ENCODE measurements at regions not wholly inside any gene's neighbourhood (a gene's known extent, or its start where the extent isn't known, plus 50 kb on each side); places are given as distances from the start of the nearest gene placed in this dataset.

DNA sequence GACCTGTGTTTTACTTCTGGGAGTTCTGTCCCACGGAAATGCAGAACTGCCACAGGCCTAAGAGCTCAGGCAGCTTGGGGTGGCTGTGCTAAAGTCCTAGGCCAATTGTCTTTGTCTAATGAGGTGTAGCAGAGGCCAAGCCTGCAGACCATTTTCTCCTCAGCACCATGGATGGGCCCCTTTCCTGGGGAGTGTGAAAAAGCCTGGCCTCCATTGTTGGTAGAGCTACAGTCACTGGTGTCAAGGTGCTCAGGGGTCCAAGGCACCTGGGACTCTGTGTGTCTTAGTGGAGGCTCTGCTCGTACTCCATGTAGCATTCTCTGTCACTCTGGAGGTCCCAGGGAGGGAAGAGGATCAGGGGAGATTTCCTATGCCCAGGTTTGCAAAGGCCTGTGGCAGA lies 329.6 kb downstream of the SLITRK5 start:
- H3K27me3 ChIP-seq (ENCODE audit: low read depth), result no peaks in the 10 kb centered on the region
- H3K4me1 ChIP-seq, result no peaks in the 10 kb centered on the region
- intact Hi-C loops (cut with micrococcal nuclease), result no loop called here
- H3K36me3 ChIP-seq, result no peaks in the 10 kb centered on the region
- H3K9me3 ChIP-seq (replicated peaks), result no peaks in the 10 kb centered on the region
- TF ChIP-seq, protein P1, sequence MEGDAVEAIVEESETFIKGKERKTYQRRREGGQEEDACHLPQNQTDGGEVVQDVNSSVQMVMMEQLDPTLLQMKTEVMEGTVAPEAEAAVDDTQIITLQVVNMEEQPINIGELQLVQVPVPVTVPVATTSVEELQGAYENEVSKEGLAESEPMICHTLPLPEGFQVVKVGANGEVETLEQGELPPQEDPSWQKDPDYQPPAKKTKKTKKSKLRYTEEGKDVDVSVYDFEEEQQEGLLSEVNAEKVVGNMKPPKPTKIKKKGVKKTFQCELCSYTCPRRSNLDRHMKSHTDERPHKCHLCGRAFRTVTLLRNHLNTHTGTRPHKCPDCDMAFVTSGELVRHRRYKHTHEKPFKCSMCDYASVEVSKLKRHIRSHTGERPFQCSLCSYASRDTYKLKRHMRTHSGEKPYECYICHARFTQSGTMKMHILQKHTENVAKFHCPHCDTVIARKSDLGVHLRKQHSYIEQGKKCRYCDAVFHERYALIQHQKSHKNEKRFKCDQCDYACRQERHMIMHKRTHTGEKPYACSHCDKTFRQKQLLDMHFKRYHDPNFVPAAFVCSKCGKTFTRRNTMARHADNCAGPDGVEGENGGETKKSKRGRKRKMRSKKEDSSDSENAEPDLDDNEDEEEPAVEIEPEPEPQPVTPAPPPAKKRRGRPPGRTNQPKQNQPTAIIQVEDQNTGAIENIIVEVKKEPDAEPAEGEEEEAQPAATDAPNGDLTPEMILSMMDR (IDR thresholded peaks at IDR 0.05; ENCODE audit: borderline replicate concordance), result no peak
- no peak overlapping the region for H3K4me3 ChIP-seq
- no peak overlapping the region for H3K27ac ChIP-seq (replicated peaks)
- DNase-seq, result no peak

DNA sequence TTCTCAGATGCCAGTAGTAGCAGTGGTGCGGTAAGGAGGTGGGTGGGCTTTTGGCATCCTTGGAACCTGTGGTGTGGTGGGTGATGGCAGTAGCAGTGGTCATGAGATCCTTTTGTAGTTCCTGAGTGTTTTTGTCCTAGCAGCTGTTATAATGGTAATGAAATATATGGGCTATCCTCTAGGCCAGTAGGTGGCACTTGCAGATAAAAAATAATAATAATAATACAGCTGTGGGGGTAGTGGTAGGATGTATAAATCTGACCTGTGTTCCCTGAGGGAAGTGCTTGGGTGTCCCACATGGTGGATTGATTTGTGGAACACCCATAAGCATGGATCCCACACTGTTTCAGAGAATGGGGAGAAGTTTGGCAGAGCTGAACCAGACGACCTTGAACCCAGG lies 334.0 kb downstream of the SLITRK5 start:
- TF ChIP-seq, protein P1 (IDR thresholded peaks at IDR 0.05; ENCODE audit: borderline replicate concordance), result no peak
- intact Hi-C loops (cut with micrococcal nuclease), result no loop called here
- peaks cover under 1% of the 10 kb centered on the region for H3K9me3 ChIP-seq (replicated peaks)
- DNase-seq, result no peak
- H3K27me3 ChIP-seq (ENCODE audit: low read depth), result no peaks in the 10 kb centered on the region
- H3K4me3 ChIP-seq, result no peak overlapping the region
- no peaks in the 10 kb centered on the region for H3K4me1 ChIP-seq
- H3K36me3 ChIP-seq, result no peaks in the 10 kb centered on the region
- no peak overlapping the region for H3K27ac ChIP-seq (replicated peaks)

DNA sequence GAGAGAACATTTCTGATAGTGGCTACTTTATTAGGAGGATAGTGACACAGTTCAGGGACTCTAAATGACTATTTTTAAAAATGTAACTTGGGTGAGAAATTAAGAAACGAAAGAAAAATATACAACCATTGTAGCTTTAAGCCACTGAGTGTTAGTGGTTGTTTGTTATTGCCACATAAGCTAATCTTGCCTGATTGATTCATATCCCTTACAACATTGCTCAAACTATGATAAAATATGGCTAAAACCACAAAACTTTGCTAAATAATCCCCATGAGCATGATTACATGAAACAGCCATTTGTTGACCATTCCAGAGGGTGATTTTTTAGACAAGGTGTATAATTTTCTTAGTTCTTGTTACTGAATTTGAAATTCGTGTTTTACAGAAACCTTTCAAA lies 343.4 kb downstream of the SLITRK5 start:
- no peak overlapping the region for H3K27ac ChIP-seq (replicated peaks)
- no peaks in the 10 kb centered on the region for H3K4me1 ChIP-seq
- peaks cover 12% of the 10 kb centered on the region for H3K9me3 ChIP-seq (replicated peaks)
- H3K4me3 ChIP-seq, result no peak overlapping the region
- TF ChIP-seq, protein P1 (IDR thresholded peaks at IDR 0.05; ENCODE audit: borderline replicate concordance), result no peak
- H3K27me3 ChIP-seq (ENCODE audit: low read depth), result no peaks in the 10 kb centered on the region
- intact Hi-C loops (cut with micrococcal nuclease), result no loop called here
- H3K36me3 ChIP-seq, result no peaks in the 10 kb centered on the region
- DNase-seq, result no peak

DNA sequence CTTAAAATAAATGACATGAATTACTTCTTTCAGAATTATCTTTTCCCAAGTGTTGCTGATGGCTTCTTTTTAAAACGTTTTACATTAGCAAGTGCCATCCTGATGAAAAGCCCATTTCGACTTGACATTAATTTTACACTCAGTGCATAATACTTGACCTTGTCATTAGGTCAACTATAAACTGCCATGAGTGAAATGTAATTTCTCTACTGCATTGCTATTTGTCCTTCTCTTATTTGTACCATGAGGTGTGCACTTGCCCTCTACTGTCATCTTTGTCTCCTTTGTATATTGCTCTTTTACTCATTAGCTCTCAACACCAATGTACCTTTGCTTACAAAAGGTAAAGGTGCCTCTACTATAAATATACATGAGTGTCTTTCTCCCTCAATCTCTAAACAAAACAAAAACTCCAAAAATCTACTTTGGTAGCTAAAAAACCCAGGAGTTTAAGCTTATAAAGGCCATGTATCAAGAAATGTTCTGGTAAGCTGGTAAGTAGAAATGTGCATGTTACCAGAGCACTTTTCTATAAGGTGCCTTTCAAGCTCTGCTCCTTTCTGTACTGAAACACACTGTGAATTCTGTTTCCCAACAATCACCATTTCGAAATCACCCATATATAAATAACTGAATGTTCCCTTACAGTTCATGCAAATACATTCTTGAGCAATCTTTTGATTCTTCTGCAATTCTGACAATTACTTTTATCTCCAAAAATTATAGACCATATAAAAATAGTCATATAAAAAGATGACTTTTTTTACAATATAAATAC lies 351.4 kb downstream of the SLITRK5 start:
- TF ChIP-seq, protein P1 (IDR thresholded peaks at IDR 0.05; ENCODE audit: borderline replicate concordance), result no peak
- Histone ChIP-seq H3K36me3 (no peaks in the 10 kb centered on the region), H3K27me3 (ENCODE audit: low read depth) (no peaks in the 10 kb centered on the region), H3K9me3 (replicated peaks) (no peaks in the 10 kb centered on the region), H3K4me1 (no peaks in the 10 kb centered on the region), H3K4me3 (no peak overlapping the region), H3K27ac (replicated peaks) (no peak overlapping the region)
- DNase-seq, result no peak
- intact Hi-C loops (cut with micrococcal nuclease), result no loop called here

DNA sequence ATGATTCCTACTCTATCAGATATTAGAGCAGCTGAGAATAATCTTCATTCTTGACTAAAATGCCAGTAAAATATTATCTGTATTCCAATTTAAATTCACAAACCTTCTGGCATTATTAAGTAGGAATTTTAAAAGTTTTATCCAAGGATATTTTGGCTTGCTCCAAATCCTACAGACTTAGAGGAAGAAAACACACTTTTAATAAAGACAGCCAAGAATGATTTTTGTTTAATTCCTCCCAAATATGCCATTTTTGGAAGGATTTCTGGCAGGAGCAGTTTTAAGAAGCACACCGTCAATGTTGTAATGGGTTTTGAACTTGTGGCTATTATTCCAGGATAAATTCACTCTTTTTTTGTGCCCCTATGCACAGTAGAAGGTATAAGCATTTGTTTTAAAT lies 355.1 kb downstream of the SLITRK5 start:
- Histone ChIP-seq H3K4me1 (no peaks in the 10 kb centered on the region), H3K36me3 (no peaks in the 10 kb centered on the region), H3K9me3 (replicated peaks) (no peaks in the 10 kb centered on the region), H3K27me3 (ENCODE audit: low read depth) (no peaks in the 10 kb centered on the region), H3K4me3 (no peak overlapping the region), H3K27ac (replicated peaks) (no peak overlapping the region)
- intact Hi-C loops (cut with micrococcal nuclease), result no loop called here
- no peak for DNase-seq
- TF ChIP-seq, protein P1 (IDR thresholded peaks at IDR 0.05; ENCODE audit: borderline replicate concordance), result no peak

Measured in left ventricle myocardium inferior (tissue), 1 donor.